ENCODE measurements at regions not wholly inside any gene's neighbourhood (a gene's known extent, or its start where the extent isn't known, plus 50 kb on each side); places are given as distances from the start of the nearest gene placed in this dataset.

GRCh38 chr13:109427148-109427547 is 359.2 kb downstream of the IRS2 start:
- no peak for TF ChIP-seq TAF1 (IDR thresholded peaks at IDR 0.05; ENCODE audit: borderline replicate concordance, low read depth, low read length)
- TF ChIP-seq CEBPB (IDR thresholded peaks at IDR 0.05; ENCODE audit: borderline replicate concordance in 1 of 2, low read depth in 2 of 2, low read length in 2 of 2), result no peak
- TF ChIP-seq, protein P1, sequence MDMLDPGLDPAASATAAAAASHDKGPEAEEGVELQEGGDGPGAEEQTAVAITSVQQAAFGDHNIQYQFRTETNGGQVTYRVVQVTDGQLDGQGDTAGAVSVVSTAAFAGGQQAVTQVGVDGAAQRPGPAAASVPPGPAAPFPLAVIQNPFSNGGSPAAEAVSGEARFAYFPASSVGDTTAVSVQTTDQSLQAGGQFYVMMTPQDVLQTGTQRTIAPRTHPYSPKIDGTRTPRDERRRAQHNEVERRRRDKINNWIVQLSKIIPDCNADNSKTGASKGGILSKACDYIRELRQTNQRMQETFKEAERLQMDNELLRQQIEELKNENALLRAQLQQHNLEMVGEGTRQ (IDR thresholded peaks at IDR 0.05; ENCODE audit: borderline replicate concordance, low read depth, low read length), result no peak
- TF ChIP-seq ATF3 (IDR thresholded peaks at IDR 0.05; ENCODE audit: borderline replicate concordance, extremely low read depth, low read depth, low read length), result no peak
- TF ChIP-seq, protein P2, sequence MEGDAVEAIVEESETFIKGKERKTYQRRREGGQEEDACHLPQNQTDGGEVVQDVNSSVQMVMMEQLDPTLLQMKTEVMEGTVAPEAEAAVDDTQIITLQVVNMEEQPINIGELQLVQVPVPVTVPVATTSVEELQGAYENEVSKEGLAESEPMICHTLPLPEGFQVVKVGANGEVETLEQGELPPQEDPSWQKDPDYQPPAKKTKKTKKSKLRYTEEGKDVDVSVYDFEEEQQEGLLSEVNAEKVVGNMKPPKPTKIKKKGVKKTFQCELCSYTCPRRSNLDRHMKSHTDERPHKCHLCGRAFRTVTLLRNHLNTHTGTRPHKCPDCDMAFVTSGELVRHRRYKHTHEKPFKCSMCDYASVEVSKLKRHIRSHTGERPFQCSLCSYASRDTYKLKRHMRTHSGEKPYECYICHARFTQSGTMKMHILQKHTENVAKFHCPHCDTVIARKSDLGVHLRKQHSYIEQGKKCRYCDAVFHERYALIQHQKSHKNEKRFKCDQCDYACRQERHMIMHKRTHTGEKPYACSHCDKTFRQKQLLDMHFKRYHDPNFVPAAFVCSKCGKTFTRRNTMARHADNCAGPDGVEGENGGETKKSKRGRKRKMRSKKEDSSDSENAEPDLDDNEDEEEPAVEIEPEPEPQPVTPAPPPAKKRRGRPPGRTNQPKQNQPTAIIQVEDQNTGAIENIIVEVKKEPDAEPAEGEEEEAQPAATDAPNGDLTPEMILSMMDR (IDR thresholded peaks at IDR 0.05 in 2 of 3, conservative IDR thresholded peaks at IDR 0.05 in 1 of 3; ENCODE audit: control insufficient read depth in 2 of 3, extremely low read depth in 1 of 3, insufficient read depth in 1 of 3, low read depth in 3 of 3, low read length in 3 of 3), result no peak
- no peak for TF ChIP-seq EZH2 (IDR thresholded peaks at IDR 0.05; ENCODE audit: borderline replicate concordance, control insufficient read depth, low read depth, low read length)
- no peak for TF ChIP-seq NR2C2 (IDR thresholded peaks at IDR 0.05; ENCODE audit: borderline replicate concordance, control insufficient read depth, insufficient read length, low read depth)
- TF ChIP-seq CBX5 (IDR thresholded peaks at IDR 0.05; ENCODE audit: low read depth), result no peak
- no peak for TF ChIP-seq EP300 (IDR thresholded peaks at IDR 0.05; ENCODE audit: borderline replicate concordance in 1 of 2, control insufficient read depth in 1 of 2, low read depth in 2 of 2, low read length in 2 of 2)
- no peak for TF ChIP-seq SREBF2 (IDR thresholded peaks at IDR 0.05; ENCODE audit: low read length)
- no peak for TF ChIP-seq RAD51 (IDR thresholded peaks at IDR 0.05)
- TF ChIP-seq GATAD2B (conservative IDR thresholded peaks at IDR 0.05; ENCODE audit: low read depth), result no peak
- TF ChIP-seq, protein P3, sequence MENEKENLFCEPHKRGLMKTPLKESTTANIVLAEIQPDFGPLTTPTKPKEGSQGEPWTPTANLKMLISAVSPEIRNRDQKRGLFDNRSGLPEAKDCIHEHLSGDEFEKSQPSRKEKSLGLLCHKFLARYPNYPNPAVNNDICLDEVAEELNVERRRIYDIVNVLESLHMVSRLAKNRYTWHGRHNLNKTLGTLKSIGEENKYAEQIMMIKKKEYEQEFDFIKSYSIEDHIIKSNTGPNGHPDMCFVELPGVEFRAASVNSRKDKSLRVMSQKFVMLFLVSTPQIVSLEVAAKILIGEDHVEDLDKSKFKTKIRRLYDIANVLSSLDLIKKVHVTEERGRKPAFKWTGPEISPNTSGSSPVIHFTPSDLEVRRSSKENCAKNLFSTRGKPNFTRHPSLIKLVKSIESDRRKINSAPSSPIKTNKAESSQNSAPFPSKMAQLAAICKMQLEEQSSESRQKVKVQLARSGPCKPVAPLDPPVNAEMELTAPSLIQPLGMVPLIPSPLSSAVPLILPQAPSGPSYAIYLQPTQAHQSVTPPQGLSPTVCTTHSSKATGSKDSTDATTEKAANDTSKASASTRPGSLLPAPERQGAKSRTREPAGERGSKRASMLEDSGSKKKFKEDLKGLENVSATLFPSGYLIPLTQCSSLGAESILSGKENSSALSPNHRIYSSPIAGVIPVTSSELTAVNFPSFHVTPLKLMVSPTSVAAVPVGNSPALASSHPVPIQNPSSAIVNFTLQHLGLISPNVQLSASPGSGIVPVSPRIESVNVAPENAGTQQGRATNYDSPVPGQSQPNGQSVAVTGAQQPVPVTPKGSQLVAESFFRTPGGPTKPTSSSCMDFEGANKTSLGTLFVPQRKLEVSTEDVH (IDR thresholded peaks at IDR 0.05; ENCODE audit: low read depth, partially characterized antibody), result no peak
- TF ChIP-seq POLR2AphosphoS5 (IDR thresholded peaks at IDR 0.05; ENCODE audit: low read length), result no peak

All from GM12878 (cell line).